ENCODE measurements at regions not wholly inside any gene's neighbourhood (a gene's known extent, or its start where the extent isn't known, plus 50 kb on each side); places are given as distances from the start of the nearest gene placed in this dataset.

GRCh38 chr2:2874805-2875204 lies 502.8 kb downstream of the EIPR1 start:
- no peak for TF ChIP-seq CTCF (IDR thresholded peaks at IDR 0.05)
- no peak for TF ChIP-seq POLR2A (IDR thresholded peaks at IDR 0.05; ENCODE audit: low read depth)
